ENCODE measurements at regions not wholly inside any gene's neighbourhood (a gene's known extent, or its start where the extent isn't known, plus 50 kb on each side); places are given as distances from the start of the nearest gene placed in this dataset.
A peak's percentile ranks its signal among the peaks of the same experiment; 100 is the strongest.

GRCh38 chr4:57491388-57491787 is 381.2 kb upstream of the IGFBP7 start:
- no peak for ATAC-seq
- TF ChIP-seq ZNF8 (CRISPR knock-in tag; IDR thresholded peaks at IDR 0.05) (no peak), CSRNP3 (CRISPR knock-in tag; IDR thresholded peaks at IDR 0.05) (no peak), TSHZ2 (CRISPR knock-in tag; IDR thresholded peaks at IDR 0.05) (no peak), CSDC2 (CRISPR knock-in tag; IDR thresholded peaks at IDR 0.05) (no peak), ESRRG (CRISPR knock-in tag; IDR thresholded peaks at IDR 0.05) (no peak), PPARA (CRISPR knock-in tag; IDR thresholded peaks at IDR 0.05; ENCODE audit: borderline replicate concordance) (no peak)
- TF ChIP-seq, protein P1, sequence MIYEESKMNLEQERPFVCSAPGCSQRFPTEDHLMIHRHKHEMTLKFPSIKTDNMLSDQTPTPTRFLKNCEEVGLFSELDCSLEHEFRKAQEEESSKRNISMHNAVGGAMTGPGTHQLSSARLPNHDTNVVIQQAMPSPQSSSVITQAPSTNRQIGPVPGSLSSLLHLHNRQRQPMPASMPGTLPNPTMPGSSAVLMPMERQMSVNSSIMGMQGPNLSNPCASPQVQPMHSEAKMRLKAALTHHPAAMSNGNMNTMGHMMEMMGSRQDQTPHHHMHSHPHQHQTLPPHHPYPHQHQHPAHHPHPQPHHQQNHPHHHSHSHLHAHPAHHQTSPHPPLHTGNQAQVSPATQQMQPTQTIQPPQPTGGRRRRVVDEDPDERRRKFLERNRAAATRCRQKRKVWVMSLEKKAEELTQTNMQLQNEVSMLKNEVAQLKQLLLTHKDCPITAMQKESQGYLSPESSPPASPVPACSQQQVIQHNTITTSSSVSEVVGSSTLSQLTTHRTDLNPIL (CRISPR knock-in tag; IDR thresholded peaks at IDR 0.05; ENCODE audit: low read depth): no peak

GRCh38 chr4:57490520-57491255 is 380.5 kb upstream of the IGFBP7 start:
- no peak for TF ChIP-seq TSHZ2 (CRISPR knock-in tag; IDR thresholded peaks at IDR 0.05)
- no peak for TF ChIP-seq POU6F1 (CRISPR knock-in tag; IDR thresholded peaks at IDR 0.05; ENCODE audit: borderline replicate concordance, low read depth)
- peak; percentile 80 for TF ChIP-seq ISL1 (CRISPR knock-in tag; IDR thresholded peaks at IDR 0.05)
- no peak for ATAC-seq

GRCh38 chr4:57488366-57489162 is 378.4 kb upstream of the IGFBP7 start:
- TF ChIP-seq, protein P1 (CRISPR knock-in tag; IDR thresholded peaks at IDR 0.05; ENCODE audit: low read depth): no peak
- TF ChIP-seq OSR1 (CRISPR knock-in tag; IDR thresholded peaks at IDR 0.05) (no peak), ESRRG (CRISPR knock-in tag; IDR thresholded peaks at IDR 0.05) (no peak), ZNF565 (CRISPR knock-in tag; conservative IDR thresholded peaks at IDR 0.05; ENCODE audit: low read depth) (no peak), SNAI2 (CRISPR knock-in tag; IDR thresholded peaks at IDR 0.05) (no peak), ZC3H10 (CRISPR knock-in tag; IDR thresholded peaks at IDR 0.05) (no peak), TCF4 (CRISPR knock-in tag; IDR thresholded peaks at IDR 0.05; ENCODE audit: borderline replicate concordance) (no peak), RARB (CRISPR knock-in tag; IDR thresholded peaks at IDR 0.05) (no peak), ISL1 (CRISPR knock-in tag; IDR thresholded peaks at IDR 0.05) (no peak)
- ATAC-seq: no peak

Data from SK-N-SH treated with all-trans-retinoic acid at 6 μM for 48 hours (cell line).